CD8-positive, alpha-beta memory T cell (primary cell): ENCODE measurements at regions not wholly inside any gene's neighbourhood (a gene's known extent, or its start where the extent isn't known, plus 50 kb on each side); places are given as distances from the start of the nearest gene placed in this dataset.

ENCODE experiments used
- CTCF ChIA-PET: fragments of 350-600 bp; sonication (Branson Sonifier 250); formaldehyde crosslinking; loops from one replicate; lab custom pipeline; 2021; ENCODE audit warnings: antibody characterized with exemption; lab: Charles Lee
- POLR2A ChIA-PET: fragments of 350-600 bp; sonication (Branson Sonifier 250); formaldehyde crosslinking; loops from one replicate; lab custom pipeline; 2021; ENCODE audit warnings: antibody characterized with exemption; lab: Charles Lee
- DNase-seq, 5 donors: peaks; one replicate each; pipeline versions ENCODE4 v3.0.0 to v3.0.0-alpha.2; 2020 to 2022; ENCODE audit warnings: mixed read lengths in 1 of 5
- H3K27ac ChIP-seq: one replicate; pipeline ENCODE4 v1.7.0; 2013; ENCODE audit warnings: low read depth, mild to moderate bottlenecking, low read length, moderate library complexity
- H3K27me3 ChIP-seq: 2 replicates; pipeline ENCODE4 v1.7.0; 2013; ENCODE audit warnings: low read length, mild to moderate bottlenecking; ENCODE audit not compliant: insufficient read depth, poor library complexity, severe bottlenecking
- H3K36me3 ChIP-seq: 2 replicates; pipeline ENCODE4 v1.7.0; 2013; ENCODE audit warnings: mild to moderate bottlenecking, low read length, moderate library complexity; ENCODE audit not compliant: insufficient read depth
- H3K4me1 ChIP-seq: 2 replicates; pipeline ENCODE4 v1.7.0; 2013; ENCODE audit warnings: mild to moderate bottlenecking, low read length, moderate library complexity; ENCODE audit not compliant: insufficient read depth
- H3K4me3 ChIP-seq: 2 replicates; pipeline ENCODE4 v1.7.0; 2013; ENCODE audit warnings: mild to moderate bottlenecking, low read length
- H3K9me3 ChIP-seq: 2 replicates; pipeline ENCODE4 v1.7.0; 2013; ENCODE audit warnings: mild to moderate bottlenecking, low read length
- H3K27ac Mint-ChIP-seq, 8 donors: one replicate each; pipeline ENCODE4 v1.8.0; 2020 to 2021; ENCODE audit warnings: mixed read lengths in 8 of 8, mild to moderate bottlenecking in 6 of 8, inconsistent platforms in 3 of 8, moderate library complexity in 3 of 8
- H3K27me3 Mint-ChIP-seq, 2 donors: one replicate each; pipeline ENCODE4 v1.8.0; 2020 to 2021; ENCODE audit warnings: mixed read lengths in 2 of 2, mild to moderate bottlenecking in 1 of 2, moderate library complexity in 1 of 2
- H3K36me3 Mint-ChIP-seq, 3 donors: one replicate each; pipeline ENCODE4 v1.8.0; 2020 to 2021; ENCODE audit warnings: mixed read lengths in 3 of 3, inconsistent platforms in 1 of 3, mild to moderate bottlenecking in 1 of 3
- H3K4me1 Mint-ChIP-seq, 3 donors: one replicate each; pipeline ENCODE4 v1.8.0; 2020 to 2021; ENCODE audit warnings: mixed read lengths in 3 of 3, inconsistent platforms in 1 of 3, mild to moderate bottlenecking in 1 of 3
- H3K4me3 Mint-ChIP-seq, 7 donors: one replicate each; pipeline ENCODE4 v1.8.0; 2020 to 2021; ENCODE audit warnings: mixed read lengths in 7 of 7, mild to moderate bottlenecking in 6 of 7, moderate library complexity in 4 of 7, inconsistent platforms in 2 of 7
- H3K9me3 Mint-ChIP-seq, 5 donors: one replicate each; pipeline ENCODE4 v1.8.0; 2020 to 2022; ENCODE audit warnings: mixed read lengths in 5 of 5, mild to moderate bottlenecking in 3 of 5, moderate library complexity in 2 of 5, inconsistent platforms in 1 of 5

DNA sequence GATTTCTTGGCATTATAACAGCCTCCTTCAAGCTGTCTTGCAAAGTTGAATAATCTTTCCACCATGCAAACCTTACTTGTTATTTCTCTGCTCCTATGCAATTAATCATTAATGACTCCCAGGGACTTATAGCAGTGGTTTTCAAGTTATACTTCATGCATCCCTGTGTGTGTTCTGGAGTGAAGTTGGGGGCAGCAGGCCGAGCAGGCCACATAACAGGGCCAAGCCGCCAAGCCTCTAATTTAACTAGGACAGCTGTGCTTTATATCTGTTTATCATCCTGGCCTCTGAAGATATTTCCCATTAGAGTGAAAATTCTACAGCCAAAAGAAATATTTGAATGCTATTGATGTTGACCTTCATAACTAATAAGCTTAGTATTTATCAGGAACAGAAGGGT lies 133.5 kb upstream of the PAK3 start:
- no peak for DNase-seq
- Mint-ChIP-seq H3K9me3 (no peaks in the 10 kb centered on the region), H3K27ac (no peak overlapping the region), H3K27me3 (peaks cover 0 to 3% of the 10 kb centered on the region in 2 donors), H3K4me3 (no peak overlapping the region), H3K4me1 (no peaks in the 10 kb centered on the region), H3K36me3 (no peaks in the 10 kb centered on the region)
- Histone ChIP-seq H3K27me3 (no peaks in the 10 kb centered on the region), H3K9me3 (no peaks in the 10 kb centered on the region), H3K27ac (no peak overlapping the region), H3K36me3 (no peaks in the 10 kb centered on the region), H3K4me3 (no peak overlapping the region), H3K4me1 (no peaks in the 10 kb centered on the region)
- POLR2A ChIA-PET, result no interaction called here
- CTCF ChIA-PET, result no interaction called here

DNA sequence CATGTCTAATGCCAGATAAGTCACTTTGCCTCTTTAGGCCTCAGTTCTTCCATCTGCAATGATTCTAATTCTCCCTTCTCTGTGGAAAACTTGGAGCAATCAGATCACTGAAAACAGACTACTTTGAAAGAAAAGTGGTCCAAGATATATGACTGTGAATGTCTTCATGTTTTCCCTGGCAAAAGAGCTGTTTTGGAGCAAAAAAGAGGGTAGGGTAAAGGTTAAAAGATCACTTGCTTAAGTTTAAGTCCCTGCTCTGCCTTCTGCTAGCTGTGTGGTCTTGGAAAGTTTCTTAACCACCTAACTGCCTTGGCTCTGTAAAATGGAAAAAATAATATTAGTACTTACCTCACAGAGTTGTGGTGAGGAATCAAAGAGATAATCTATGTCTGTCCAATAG lies 140.3 kb upstream of the PAK3 start:
- Mint-ChIP-seq H3K4me1 (no peaks in the 10 kb centered on the region), H3K4me3 (no peak overlapping the region), H3K27me3 (no peaks in the 10 kb centered on the region), H3K27ac (no peak overlapping the region), H3K36me3 (no peaks in the 10 kb centered on the region), H3K9me3 (no peaks in the 10 kb centered on the region)
- POLR2A ChIA-PET, result no interaction called here
- CTCF ChIA-PET, result no interaction called here
- Histone ChIP-seq H3K4me1 (no peaks in the 10 kb centered on the region), H3K4me3 (no peak overlapping the region), H3K36me3 (no peaks in the 10 kb centered on the region), H3K27ac (no peak overlapping the region), H3K27me3 (no peaks in the 10 kb centered on the region), H3K9me3 (no peaks in the 10 kb centered on the region)
- DNase-seq, result no peak

DNA sequence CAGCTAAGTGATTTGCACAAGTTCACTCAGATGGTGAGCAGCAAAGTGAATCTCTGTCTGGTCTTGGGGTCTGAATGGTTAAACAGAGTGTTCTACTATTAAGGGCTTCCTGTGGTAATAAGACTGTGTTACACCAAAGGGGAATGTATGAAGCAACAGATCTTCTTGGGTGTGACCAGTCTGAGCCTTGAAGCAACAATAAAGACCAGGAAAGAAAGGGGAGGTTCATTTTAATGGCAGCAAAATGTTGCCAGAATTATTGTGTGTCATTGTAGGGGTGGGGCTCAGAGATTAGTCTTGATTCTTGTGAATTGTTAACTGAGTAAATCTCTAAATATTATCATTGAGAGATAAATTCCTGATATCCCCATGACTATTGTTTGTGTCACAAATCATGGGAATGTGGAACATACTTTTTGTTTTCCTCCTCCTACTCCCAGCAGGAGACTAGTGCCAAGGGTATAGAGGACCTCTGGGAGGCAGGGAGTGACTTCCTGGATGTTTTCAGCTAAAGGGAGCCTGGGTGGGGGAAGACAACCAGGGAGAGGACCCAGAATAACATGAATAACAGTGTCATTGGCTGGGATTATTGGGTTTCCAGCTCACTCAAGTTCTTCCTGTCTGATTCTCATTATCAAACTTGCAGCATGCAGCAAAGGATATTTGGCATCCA lies 141.4 kb upstream of the PAK3 start:
- Mint-ChIP-seq H3K4me1 (no peaks in the 10 kb centered on the region), H3K27me3 (no peaks in the 10 kb centered on the region), H3K4me3 (no peak overlapping the region), H3K36me3 (no peaks in the 10 kb centered on the region), H3K27ac (no peak overlapping the region), H3K9me3 (no peaks in the 10 kb centered on the region)
- ChIA-PET POLR2A (no interaction called here), CTCF (no interaction called here)
- no peaks in the 10 kb centered on the region for H3K4me1 ChIP-seq
- H3K27me3 ChIP-seq, result no peaks in the 10 kb centered on the region
- H3K36me3 ChIP-seq, result no peaks in the 10 kb centered on the region
- H3K9me3 ChIP-seq, result no peaks in the 10 kb centered on the region
- H3K27ac ChIP-seq, result no peak overlapping the region
- no peak for DNase-seq
- no peak overlapping the region for H3K4me3 ChIP-seq

DNA sequence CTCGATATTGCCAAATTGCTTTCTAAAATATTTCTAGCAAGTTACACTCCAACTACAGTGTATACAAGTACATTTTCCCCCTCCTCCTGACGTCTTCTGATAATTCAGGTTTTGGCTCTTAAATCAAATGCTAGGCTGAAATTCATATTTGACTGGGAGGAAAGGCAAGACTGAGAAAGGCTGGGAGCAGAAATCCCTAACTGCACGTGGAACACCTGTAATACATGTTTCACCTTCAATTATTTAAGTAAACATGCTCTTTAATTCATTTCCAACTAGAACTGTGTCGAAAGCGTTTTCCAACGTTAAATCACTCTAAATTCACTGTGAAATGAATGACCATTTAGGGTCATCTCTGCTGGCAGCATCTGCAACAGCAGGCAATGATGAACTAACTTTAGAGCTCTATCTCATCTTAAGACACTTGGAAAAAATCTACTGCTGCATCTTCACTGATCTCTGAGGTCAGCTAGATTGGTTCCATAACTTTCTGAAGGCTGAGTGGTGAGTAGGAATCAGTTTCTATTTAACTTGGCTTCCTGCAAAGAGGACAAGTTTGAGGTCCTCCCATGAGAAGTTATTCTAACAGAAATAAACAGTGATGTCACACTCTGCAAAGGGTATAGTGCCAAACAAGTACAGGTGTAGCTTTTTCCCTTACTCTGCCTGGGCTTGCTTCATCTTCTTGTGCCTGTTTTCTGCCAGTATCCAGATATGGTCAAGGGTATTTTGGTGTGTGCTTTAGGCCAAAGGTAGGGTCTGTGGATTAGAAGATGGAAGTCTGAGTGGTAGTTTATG lies 144.3 kb upstream of the PAK3 start:
- H3K36me3 ChIP-seq, result no peaks in the 10 kb centered on the region
- H3K27me3 ChIP-seq, result no peaks in the 10 kb centered on the region
- DNase-seq, result no peak
- H3K9me3 ChIP-seq, result no peaks in the 10 kb centered on the region
- Mint-ChIP-seq H3K4me3 (no peak overlapping the region), H3K36me3 (no peaks in the 10 kb centered on the region), H3K9me3 (no peaks in the 10 kb centered on the region), H3K27me3 (peaks cover 0 to 8% of the 10 kb centered on the region in 2 donors), H3K27ac (no peak overlapping the region), H3K4me1 (no peaks in the 10 kb centered on the region)
- H3K4me3 ChIP-seq, result no peak overlapping the region
- no peaks in the 10 kb centered on the region for H3K4me1 ChIP-seq
- ChIA-PET POLR2A (no interaction called here), CTCF (no interaction called here)
- H3K27ac ChIP-seq, result no peak overlapping the region

DNA sequence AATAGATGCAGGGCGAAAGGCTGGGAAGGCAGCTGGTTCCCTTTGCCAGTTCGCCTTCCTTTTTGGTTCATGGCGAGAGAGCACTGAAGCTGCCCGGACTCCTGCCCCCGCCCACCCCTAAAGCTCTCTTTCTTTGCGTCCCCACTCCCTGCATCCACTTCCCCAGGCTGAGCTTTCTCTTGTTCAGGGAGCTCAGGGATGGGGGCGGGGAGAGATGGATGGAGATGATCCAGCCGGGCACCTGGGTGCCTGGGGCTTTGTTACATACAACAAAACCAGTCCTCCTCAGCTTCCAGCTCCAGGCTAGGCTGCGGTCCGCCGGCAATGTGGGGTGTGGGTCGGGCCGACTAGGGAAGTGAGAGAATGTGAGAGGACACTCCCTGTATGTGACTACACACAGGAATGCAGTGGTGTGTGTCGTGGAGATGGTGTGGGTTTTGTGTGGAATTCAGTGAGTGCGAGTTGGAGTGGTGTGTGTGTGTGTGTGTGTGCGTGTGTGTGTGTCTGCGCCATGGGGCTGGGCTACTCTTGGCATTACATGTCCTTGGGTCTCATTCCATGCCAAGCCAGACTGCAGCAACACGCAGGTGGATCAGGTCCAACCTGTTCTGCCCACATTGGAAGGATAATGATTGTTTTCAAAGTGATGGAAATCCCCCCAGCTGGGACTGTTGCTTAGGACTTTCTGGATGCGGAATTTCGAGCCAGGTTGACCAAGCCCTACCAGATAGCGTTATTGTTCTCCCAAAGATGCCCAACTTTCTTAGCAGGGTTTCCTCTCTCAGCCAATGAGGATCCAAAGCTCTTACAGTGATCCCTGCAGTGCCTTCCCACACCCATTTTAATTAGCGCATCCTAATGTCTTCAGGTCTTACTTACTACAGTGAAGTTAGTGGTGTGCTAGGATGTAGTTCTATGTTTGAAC lies 149.4 kb upstream of the CHRDL1 start:
- Histone ChIP-seq H3K4me1 (no peaks in the 10 kb centered on the region), H3K36me3 (no peaks in the 10 kb centered on the region), H3K9me3 (no peaks in the 10 kb centered on the region), H3K27me3 (no peaks in the 10 kb centered on the region), H3K4me3 (no peak overlapping the region), H3K27ac (no peak overlapping the region)
- H3K4me3 Mint-ChIP-seq, result no peak overlapping the region
- no peaks in the 10 kb centered on the region for H3K36me3 Mint-ChIP-seq
- DNase-seq, result no peak
- H3K9me3 Mint-ChIP-seq, result no peaks in the 10 kb centered on the region
- H3K27ac Mint-ChIP-seq, result no peak overlapping the region
- CTCF ChIA-PET, result no interaction called here
- POLR2A ChIA-PET, result no interaction called here
- no peaks in the 10 kb centered on the region for H3K4me1 Mint-ChIP-seq
- peaks cover 12 to 20% of the 10 kb centered on the region in 2 donors for H3K27me3 Mint-ChIP-seq

DNA sequence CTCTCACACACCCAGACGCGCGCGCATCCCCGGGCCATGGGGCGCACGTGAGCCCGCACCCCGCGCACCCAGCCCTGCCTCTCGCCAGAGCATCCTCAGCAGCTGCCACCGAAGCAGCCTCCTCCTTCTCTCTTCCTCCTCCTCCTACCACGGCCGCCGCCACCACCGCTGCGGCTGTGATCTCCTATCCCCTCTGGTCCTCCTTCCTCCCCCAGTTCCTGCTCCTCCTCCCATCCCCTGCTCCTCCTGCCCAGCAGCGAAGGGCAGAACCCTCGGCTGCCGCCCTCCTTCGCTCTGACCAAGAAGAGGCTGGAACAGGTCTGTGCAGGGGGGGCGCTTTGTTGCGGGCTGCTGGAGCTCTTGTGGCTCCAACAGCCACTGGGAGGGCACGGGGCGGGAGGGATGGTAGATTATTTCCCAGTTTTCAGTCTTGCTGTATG lies 148.7 kb upstream of the CHRDL1 start:
- POLR2A ChIA-PET, result no interaction called here
- H3K4me3 Mint-ChIP-seq, result no peak overlapping the region
- no peak for DNase-seq
- peaks cover 14 to 20% of the 10 kb centered on the region in 2 donors for H3K27me3 Mint-ChIP-seq
- Histone ChIP-seq H3K27ac (no peak overlapping the region), H3K36me3 (no peaks in the 10 kb centered on the region), H3K4me1 (no peaks in the 10 kb centered on the region), H3K9me3 (no peaks in the 10 kb centered on the region), H3K4me3 (no peak overlapping the region), H3K27me3 (no peaks in the 10 kb centered on the region)
- H3K4me1 Mint-ChIP-seq, result no peaks in the 10 kb centered on the region
- no peaks in the 10 kb centered on the region for H3K9me3 Mint-ChIP-seq
- no peak overlapping the region for H3K27ac Mint-ChIP-seq
- CTCF ChIA-PET, result no interaction called here
- H3K36me3 Mint-ChIP-seq, result no peaks in the 10 kb centered on the region

DNA sequence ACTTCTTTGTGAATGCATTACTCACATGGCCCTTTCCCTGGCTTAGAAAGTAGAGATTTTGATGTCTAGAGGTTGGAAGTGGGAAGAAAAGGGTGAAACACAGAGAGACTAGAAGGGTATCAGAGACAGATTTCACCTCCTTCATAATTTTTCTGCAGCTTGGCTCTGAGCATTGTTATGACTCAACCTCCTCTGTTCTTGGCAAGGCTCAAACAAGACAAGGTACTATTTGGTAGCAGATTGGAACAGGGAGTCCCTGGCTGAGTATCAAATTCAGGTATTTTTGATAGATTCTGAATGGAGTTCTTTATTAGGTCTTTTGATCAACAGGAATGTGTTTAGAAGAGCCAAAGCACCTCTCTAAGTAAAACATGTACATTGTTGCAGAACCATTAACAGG lies 146.3 kb upstream of the CHRDL1 start:
- Mint-ChIP-seq H3K4me3 (no peak overlapping the region), H3K27ac (no peak overlapping the region), H3K36me3 (no peaks in the 10 kb centered on the region), H3K27me3 (peaks cover 10 to 23% of the 10 kb centered on the region in 2 donors), H3K9me3 (peaks cover 0 to 2% (median 0%) of the 10 kb centered on the region in 5 donors), H3K4me1 (no peaks in the 10 kb centered on the region)
- H3K27me3 ChIP-seq, result no peaks in the 10 kb centered on the region
- no peaks in the 10 kb centered on the region for H3K36me3 ChIP-seq
- no peak overlapping the region for H3K27ac ChIP-seq
- ChIA-PET CTCF (no interaction called here), POLR2A (no interaction called here)
- no peaks in the 10 kb centered on the region for H3K4me1 ChIP-seq
- no peaks in the 10 kb centered on the region for H3K9me3 ChIP-seq
- H3K4me3 ChIP-seq, result no peak overlapping the region
- DNase-seq, result no peak
